H4 (cell line): ENCODE measurements at regions not wholly inside any gene's neighbourhood (a gene's known extent, or its start where the extent isn't known, plus 50 kb on each side); places are given as distances from the start of the nearest gene placed in this dataset.
A peak's percentile ranks its signal among the peaks of the same experiment; 100 is the strongest.

Experiments
- DNase-seq: peaks from one replicate; pipeline ENCODE4 v3.0.0-alpha.2; 2015; ENCODE audit warnings: low spot score

GRCh38 chr5:39608024-39608423 lies 183.2 kb upstream of the DAB2 start:
- DNase-seq, result peak; percentile 29

GRCh38 chr5:39606591-39606990 lies 181.8 kb upstream of the DAB2 start:
- DNase-seq, result no peak

GRCh38 chr5:39605588-39606575 lies 181.1 kb upstream of the DAB2 start:
- DNase-seq, result peak; percentile 78

GRCh38 chr5:39605145-39605544 lies 180.4 kb upstream of the DAB2 start:
- peak; percentile 23 for DNase-seq

- no peak for DNase-seq
Measured at GRCh38 chr5:39604491-39604890, 179.7 kb upstream of the DAB2 start.

- DNase-seq, result peak; percentile 21
Measured at GRCh38 chr5:39599721-39600431, 175.1 kb upstream of the DAB2 start.

- no peak for DNase-seq
Measured at GRCh38 chr5:39598661-39599248, 174.0 kb upstream of the DAB2 start.

GRCh38 chr5:39588179-39588578 lies 163.4 kb upstream of the DAB2 start:
- no peak for DNase-seq

- no peak for DNase-seq
Measured at GRCh38 chr5:39587675-39588074, 162.9 kb upstream of the DAB2 start.

- DNase-seq, result no peak
Measured at GRCh38 chr5:39586185-39586584, 161.4 kb upstream of the DAB2 start.

- no peak for DNase-seq
Measured at GRCh38 chr5:39584927-39585326, 160.1 kb upstream of the DAB2 start.

GRCh38 chr5:39580702-39581453 lies 156.1 kb upstream of the DAB2 start:
- no peak for DNase-seq

- no peak for DNase-seq
Measured at GRCh38 chr5:39579750-39580149, 155.0 kb upstream of the DAB2 start.

- no peak for DNase-seq
Measured at GRCh38 chr5:39578887-39579497, 154.2 kb upstream of the DAB2 start.

- DNase-seq, result no peak
Measured at GRCh38 chr5:39577529-39577928, 152.7 kb upstream of the DAB2 start.

GRCh38 chr5:39570403-39571027 lies 145.7 kb upstream of the DAB2 start:
- peak; percentile 48 for DNase-seq

- DNase-seq, result no peak
Measured at GRCh38 chr5:39569857-39570256, 145.1 kb upstream of the DAB2 start.

GRCh38 chr5:39566891-39567290 lies 142.1 kb upstream of the DAB2 start:
- no peak for DNase-seq

- DNase-seq, result no peak
Measured at GRCh38 chr5:39566029-39566428, 141.2 kb upstream of the DAB2 start.

GRCh38 chr5:39561421-39561820 lies 136.6 kb upstream of the DAB2 start:
- DNase-seq, result no peak

- no peak for DNase-seq
Measured at GRCh38 chr5:39560726-39561125, 135.9 kb upstream of the DAB2 start.
